WTC11 (cell line): ENCODE measurements at regions not wholly inside any gene's neighbourhood (a gene's known extent, or its start where the extent isn't known, plus 50 kb on each side); places are given as distances from the start of the nearest gene placed in this dataset.

Experiments used
- ATAC-seq: fragments of 200-7000 bp; cut with Tn5 transposase; 2 replicates; pipeline ENCODE4 v1.10.0; 2021; ENCODE audit warnings: mild to moderate bottlenecking, moderate library complexity
- CTCF ChIA-PET: fragments of 300-600 bp; sonication (Branson Sonifier 250); formaldehyde crosslinking; loops from one replicate; lab custom pipeline; 2021; ENCODE audit warnings: antibody characterized with exemption; lab: Charles Lee
- POLR2A ChIA-PET: fragments of 350-600 bp; sonication (Branson Sonifier 250); formaldehyde crosslinking; loops from one replicate; lab custom pipeline; 2021; ENCODE audit warnings: antibody characterized with exemption; lab: Charles Lee
- DNase-seq: peaks from one replicate; pipeline ENCODE4 v3.0.0; 2021; ENCODE audit warnings: low spot score
- H3K27ac Mint-ChIP-seq: 2 replicates; pipeline ENCODE4 v1.8.0; 2021; ENCODE audit warnings: mixed read lengths
- H3K27me3 Mint-ChIP-seq: 2 replicates; pipeline ENCODE4 v1.8.0; 2021; ENCODE audit warnings: low read depth, mild to moderate bottlenecking, moderate library complexity, mixed read lengths
- H3K36me3 Mint-ChIP-seq: 2 replicates; pipeline ENCODE4 v1.8.0; 2021; ENCODE audit warnings: mixed read lengths
- H3K4me1 Mint-ChIP-seq: 2 replicates; pipeline ENCODE4 v1.8.0; 2022; ENCODE audit warnings: mixed read lengths
- H3K4me3 Mint-ChIP-seq: 2 replicates; pipeline ENCODE4 v1.8.0; 2021; ENCODE audit warnings: mild to moderate bottlenecking, moderate library complexity, mixed read lengths
- H3K9me3 Mint-ChIP-seq: 2 replicates; pipeline ENCODE4 v1.8.0; 2021; ENCODE audit warnings: mixed read lengths
- AR ChIP-seq: fragments of 250-450 bp; sonication (Bioruptor Pico); IDR thresholded peaks from 2 replicates; pipeline ENCODE4 v1.9.0; 2021; ENCODE audit warnings: mild to moderate bottlenecking
- CBFB ChIP-seq: sonication (generic); formaldehyde crosslinking; IDR thresholded peaks from 2 replicates; pipeline ENCODE4 v1.8.1; 2022; ENCODE audit warnings: mild to moderate bottlenecking, low read depth, missing genetic modification reagents
- E2F1 ChIP-seq: sonication (generic); formaldehyde crosslinking; IDR thresholded peaks from 2 replicates; pipeline ENCODE4 v1.8.0; 2022; ENCODE audit warnings: mild to moderate bottlenecking, missing genetic modification reagents
- E2F4 ChIP-seq: sonication (generic); formaldehyde crosslinking; IDR thresholded peaks from 2 replicates; pipeline ENCODE4 v1.8.1; 2022; ENCODE audit warnings: low read depth, mild to moderate bottlenecking, moderate library complexity, missing genetic modification reagents, borderline replicate concordance
- E2F5 ChIP-seq: sonication (generic); formaldehyde crosslinking; IDR thresholded peaks from 2 replicates; pipeline ENCODE4 v1.8.1; 2022; ENCODE audit warnings: mild to moderate bottlenecking, moderate library complexity, missing genetic modification reagents
- ETV6 ChIP-seq: sonication (generic); formaldehyde crosslinking; IDR thresholded peaks from 2 replicates; pipeline ENCODE4 v1.8.1; 2022; ENCODE audit warnings: mild to moderate bottlenecking, missing genetic modification reagents
- GTF2I ChIP-seq: fragments of 250-450 bp; sonication (Bioruptor Pico); conservative IDR thresholded peaks from 2 replicates; pipeline ENCODE4 v1.4.0; 2021; ENCODE audit warnings: mild to moderate bottlenecking
- HMGA2 ChIP-seq: fragments of 250-450 bp; sonication (Bioruptor Pico); IDR thresholded peaks from 2 replicates; pipeline ENCODE4 v1.4.0; 2021; ENCODE audit warnings: mild to moderate bottlenecking, moderate library complexity
- IRF2 ChIP-seq: sonication (generic); formaldehyde crosslinking; IDR thresholded peaks from 2 replicates; pipeline ENCODE4 v1.8.0; 2022; ENCODE audit warnings: low read depth, missing genetic modification reagents, borderline replicate concordance
- JAZF1 ChIP-seq: fragments of 250-450 bp; sonication (Bioruptor Pico); IDR thresholded peaks from 2 replicates; pipeline ENCODE4 v1.9.0; 2021; ENCODE audit warnings: moderate library complexity, mild to moderate bottlenecking, inconsistent platforms
- KAT7 ChIP-seq: sonication (generic); formaldehyde crosslinking; IDR thresholded peaks from 2 replicates; pipeline ENCODE4 v1.8.1; 2023; ENCODE audit warnings: missing genetic modification reagents, mild to moderate bottlenecking, borderline replicate concordance
- OVOL2 ChIP-seq: fragments of 250-450 bp; sonication (Bioruptor Pico); IDR thresholded peaks from 2 replicates; pipeline ENCODE4 v1.9.0; 2021; ENCODE audit warnings: mild to moderate bottlenecking, borderline replicate concordance
- PREB ChIP-seq: sonication (generic); formaldehyde crosslinking; IDR thresholded peaks from 2 replicates; pipeline ENCODE4 v1.8.1; 2022; ENCODE audit warnings: mild to moderate bottlenecking, missing genetic modification reagents, moderate library complexity, borderline replicate concordance
- TCF7 ChIP-seq: sonication (generic); formaldehyde crosslinking; IDR thresholded peaks from 2 replicates; pipeline ENCODE4 v1.8.0; 2022; ENCODE audit warnings: mild to moderate bottlenecking, low read depth, missing genetic modification reagents, moderate library complexity
- USF2 ChIP-seq: sonication (generic); formaldehyde crosslinking; IDR thresholded peaks from 2 replicates; pipeline ENCODE4 v1.8.1; 2023; ENCODE audit warnings: mild to moderate bottlenecking, missing genetic modification reagents, moderate library complexity
- ZBTB21 ChIP-seq: sonication (generic); formaldehyde crosslinking; IDR thresholded peaks from 2 replicates; pipeline ENCODE4 v1.8.1; 2023; ENCODE audit warnings: mild to moderate bottlenecking, missing genetic modification reagents, borderline replicate concordance
- ZNF138 ChIP-seq: sonication (generic); formaldehyde crosslinking; conservative IDR thresholded peaks from 2 replicates; pipeline ENCODE4 v1.8.1; 2022; ENCODE audit warnings: mild to moderate bottlenecking, moderate library complexity, missing genetic modification reagents
- ZNF281 ChIP-seq: sonication (generic); formaldehyde crosslinking; IDR thresholded peaks from 2 replicates; pipeline ENCODE4 v1.8.0; 2023; ENCODE audit warnings: mild to moderate bottlenecking, missing genetic modification reagents
- ZNF532 ChIP-seq: fragments of 250-450 bp; sonication (Bioruptor Pico); IDR thresholded peaks from 2 replicates; pipeline ENCODE4 v1.9.0; 2021; ENCODE audit warnings: mild to moderate bottlenecking, borderline replicate concordance

GRCh38 chr12:119247720-119248043, 69.0 kb downstream of the HSPB8 start (continued):
- no peak for TF ChIP-seq TCF7 (CRISPR knock-in tag)
- TF ChIP-seq ETV6 (CRISPR knock-in tag): no peak
- TF ChIP-seq E2F5 (CRISPR knock-in tag): no peak
- TF ChIP-seq, all 79 proteins: peak for 0

- Mint-ChIP-seq H3K4me3 (no peak overlapping the region), H3K36me3 (no peaks in the 10 kb centered on the region), H3K4me1 (no peaks in the 10 kb centered on the region), H3K27me3 (no peaks in the 10 kb centered on the region; the same call in 1 of the 2 replicates), H3K9me3 (peaks cover 7% of the 10 kb centered on the region; the same call in 1 of the 2 replicates), H3K27ac (no peak overlapping the region)
- CTCF ChIA-PET: interaction anchor here (1.4 kb wide), 1 partner anchor 25 kb away, joined by 5 read pairs; no protein-coding TSS in a partner anchor
- no peak for DNase-seq
- ATAC-seq: no peak
- POLR2A ChIA-PET: interaction anchor here (1.0 kb wide), 1 partner anchor 96 kb away, joined by 4 read pairs; no protein-coding TSS in a partner anchor
- no peak for TF ChIP-seq AR (CRISPR knock-in tag)
- TF ChIP-seq E2F4 (CRISPR knock-in tag): no peak
- no peak for TF ChIP-seq USF2 (CRISPR knock-in tag)
- TF ChIP-seq ZNF281 (CRISPR knock-in tag): no peak
- no peak for TF ChIP-seq ZBTB21 (CRISPR knock-in tag)
- no peak for TF ChIP-seq KAT7
- TF ChIP-seq JAZF1 (CRISPR knock-in tag): no peak
- no peak for TF ChIP-seq HMGA2 (CRISPR knock-in tag)
- no peak for TF ChIP-seq GTF2I
- TF ChIP-seq OVOL2: no peak
- no peak for TF ChIP-seq IRF2 (CRISPR knock-in tag)
- TF ChIP-seq E2F1 (CRISPR knock-in tag): no peak
- TF ChIP-seq ZNF532 (CRISPR knock-in tag): no peak
- no peak for TF ChIP-seq PREB (CRISPR knock-in tag)
- TF ChIP-seq ZNF138: no peak
- no peak for TF ChIP-seq CBFB (CRISPR knock-in tag)
Observed at GRCh38 chr12:119249383-119250155, 70.8 kb downstream of the HSPB8 start.
